Glutamatergic neuron (in vitro differentiated cells): ENCODE measurements at regions not wholly inside any gene's neighbourhood (a gene's known extent, or its start where the extent isn't known, plus 50 kb on each side); places are given as distances from the start of the nearest gene placed in this dataset.

Experiments
- DNase-seq: peaks from one replicate; pipeline ENCODE4 v3.0.0; 2022
- H3K27ac Mint-ChIP-seq: one replicate; pipeline ENCODE4 v1.8.0; 2020; ENCODE audit warnings: mild to moderate bottlenecking, mixed read lengths, inconsistent platforms; ENCODE audit not compliant: unreplicated experiment
- H3K27me3 Mint-ChIP-seq: one replicate; pipeline ENCODE4 v1.8.0; 2020; ENCODE audit warnings: mild to moderate bottlenecking, moderate library complexity, mixed read lengths, inconsistent platforms; ENCODE audit not compliant: unreplicated experiment
- H3K36me3 Mint-ChIP-seq: one replicate; pipeline ENCODE4 v1.8.0; 2020; ENCODE audit warnings: mild to moderate bottlenecking, mixed read lengths, inconsistent platforms; ENCODE audit not compliant: unreplicated experiment
- H3K4me1 Mint-ChIP-seq: one replicate; pipeline ENCODE4 v1.8.0; 2020; ENCODE audit warnings: mild to moderate bottlenecking, low read depth, mixed read lengths, inconsistent platforms; ENCODE audit not compliant: unreplicated experiment
- H3K4me3 Mint-ChIP-seq: one replicate; pipeline ENCODE4 v1.8.0; 2020; ENCODE audit warnings: mild to moderate bottlenecking, mixed read lengths, inconsistent platforms; ENCODE audit not compliant: unreplicated experiment
- H3K9me3 Mint-ChIP-seq: one replicate; pipeline ENCODE4 v1.8.0; 2020; ENCODE audit warnings: mild to moderate bottlenecking, moderate library complexity, mixed read lengths, inconsistent platforms; ENCODE audit not compliant: unreplicated experiment
- TF ChIP-seq, protein P1 (sequence below): fragments of 200-600 bp; sonication (generic); IDR thresholded peaks from one replicate; pipeline ENCODE4 v1.5.0; 2021; ENCODE audit not compliant: partially characterized antibody, unreplicated experiment

GRCh38 chr15:38086611-38087010 lies 152.2 kb downstream of the TMCO5A start:
- H3K4me1 Mint-ChIP-seq = peaks cover 2% of the 10 kb centered on the region
- no peaks in the 10 kb centered on the region for H3K9me3 Mint-ChIP-seq
- H3K27me3 Mint-ChIP-seq = peaks cover 2% of the 10 kb centered on the region
- TF ChIP-seq, protein P1, sequence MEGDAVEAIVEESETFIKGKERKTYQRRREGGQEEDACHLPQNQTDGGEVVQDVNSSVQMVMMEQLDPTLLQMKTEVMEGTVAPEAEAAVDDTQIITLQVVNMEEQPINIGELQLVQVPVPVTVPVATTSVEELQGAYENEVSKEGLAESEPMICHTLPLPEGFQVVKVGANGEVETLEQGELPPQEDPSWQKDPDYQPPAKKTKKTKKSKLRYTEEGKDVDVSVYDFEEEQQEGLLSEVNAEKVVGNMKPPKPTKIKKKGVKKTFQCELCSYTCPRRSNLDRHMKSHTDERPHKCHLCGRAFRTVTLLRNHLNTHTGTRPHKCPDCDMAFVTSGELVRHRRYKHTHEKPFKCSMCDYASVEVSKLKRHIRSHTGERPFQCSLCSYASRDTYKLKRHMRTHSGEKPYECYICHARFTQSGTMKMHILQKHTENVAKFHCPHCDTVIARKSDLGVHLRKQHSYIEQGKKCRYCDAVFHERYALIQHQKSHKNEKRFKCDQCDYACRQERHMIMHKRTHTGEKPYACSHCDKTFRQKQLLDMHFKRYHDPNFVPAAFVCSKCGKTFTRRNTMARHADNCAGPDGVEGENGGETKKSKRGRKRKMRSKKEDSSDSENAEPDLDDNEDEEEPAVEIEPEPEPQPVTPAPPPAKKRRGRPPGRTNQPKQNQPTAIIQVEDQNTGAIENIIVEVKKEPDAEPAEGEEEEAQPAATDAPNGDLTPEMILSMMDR = no peak
- no peaks in the 10 kb centered on the region for H3K36me3 Mint-ChIP-seq
- DNase-seq = no peak
- no peak overlapping the region for H3K27ac Mint-ChIP-seq
- no peak overlapping the region for H3K4me3 Mint-ChIP-seq

DNA sequence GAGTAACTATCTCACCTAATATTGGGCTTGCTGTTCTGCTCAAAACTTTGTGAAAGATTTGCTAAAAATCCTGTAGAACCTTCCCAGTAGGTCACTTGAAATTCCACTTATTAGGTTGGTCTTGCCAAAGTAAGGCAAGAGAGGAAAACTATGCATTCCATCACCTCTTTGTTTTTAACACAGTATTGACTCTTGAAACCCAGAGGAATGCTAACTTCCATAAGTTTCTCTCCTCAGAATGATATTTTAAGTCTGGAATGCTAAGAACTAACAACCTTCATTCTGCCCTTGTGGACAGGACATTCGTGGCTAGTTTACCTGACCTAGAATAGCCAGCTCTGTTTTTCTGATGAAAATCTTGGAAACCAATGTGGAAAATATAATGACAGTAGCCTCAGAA lies 154.5 kb downstream of the TMCO5A start:
- TF ChIP-seq, protein P1 = no peak
- no peak overlapping the region for H3K27ac Mint-ChIP-seq
- no peak overlapping the region for H3K4me3 Mint-ChIP-seq
- no peaks in the 10 kb centered on the region for H3K9me3 Mint-ChIP-seq
- no peaks in the 10 kb centered on the region for H3K36me3 Mint-ChIP-seq
- no peak for DNase-seq
- peaks cover 2% of the 10 kb centered on the region for H3K4me1 Mint-ChIP-seq
- peaks cover 2% of the 10 kb centered on the region for H3K27me3 Mint-ChIP-seq

- no peak overlapping the region for H3K4me3 Mint-ChIP-seq
- no peak overlapping the region for H3K27ac Mint-ChIP-seq
- no peaks in the 10 kb centered on the region for H3K36me3 Mint-ChIP-seq
- peaks cover 2% of the 10 kb centered on the region for H3K4me1 Mint-ChIP-seq
- no peaks in the 10 kb centered on the region for H3K9me3 Mint-ChIP-seq
- DNase-seq = no peak
- TF ChIP-seq, protein P1 = no peak
- H3K27me3 Mint-ChIP-seq = peaks cover 4% of the 10 kb centered on the region
These were observed 155.8 kb downstream of the TMCO5A start for GRCh38 chr15:38090223-38090622.

GRCh38 chr15:38090678-38091077 lies 156.2 kb downstream of the TMCO5A start:
- DNase-seq = no peak
- Mint-ChIP-seq H3K27me3 (peaks cover 4% of the 10 kb centered on the region), H3K36me3 (peaks cover 2% of the 10 kb centered on the region), H3K27ac (no peak overlapping the region), H3K4me3 (no peak overlapping the region), H3K9me3 (no peaks in the 10 kb centered on the region), H3K4me1 (peaks cover 2% of the 10 kb centered on the region)
- TF ChIP-seq, protein P1 = no peak

DNA sequence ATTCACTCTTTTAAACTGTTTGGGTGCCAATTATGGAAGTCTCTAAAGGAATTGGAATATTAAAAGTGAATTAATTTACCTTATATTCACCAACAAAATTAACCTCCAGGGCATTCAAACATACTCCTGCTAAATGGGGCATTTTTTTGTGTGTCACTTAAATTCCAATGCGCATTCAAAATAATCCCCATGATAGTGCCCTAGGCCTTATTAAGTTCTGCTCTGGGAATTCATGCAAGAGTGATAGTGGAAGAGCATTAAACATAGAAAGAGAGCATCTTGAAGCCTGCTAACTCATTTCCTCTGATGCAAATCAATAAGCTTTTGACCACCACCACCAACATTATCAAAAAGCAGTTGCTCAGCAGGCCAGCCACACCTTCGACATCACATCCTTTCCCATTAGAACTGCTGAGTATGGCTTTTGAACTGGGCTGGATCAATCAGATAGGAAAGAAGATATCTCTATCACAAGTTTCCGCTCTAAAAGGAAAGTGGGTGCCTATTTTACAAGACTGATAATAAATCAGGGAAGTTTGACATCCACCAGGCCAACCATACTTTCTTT lies 156.7 kb downstream of the TMCO5A start:
- Mint-ChIP-seq H3K4me1 (peaks cover 2% of the 10 kb centered on the region), H3K4me3 (no peak overlapping the region), H3K9me3 (no peaks in the 10 kb centered on the region), H3K27ac (no peak overlapping the region), H3K36me3 (peaks cover 5% of the 10 kb centered on the region), H3K27me3 (peaks cover 4% of the 10 kb centered on the region)
- no peak for DNase-seq
- TF ChIP-seq, protein P1 = no peak
